Activated naive CD4-positive, alpha-beta T cell treated with anti-CD3 and anti-CD28 coated beads for 36 hours (primary cell): ENCODE measurements at regions not wholly inside any gene's neighbourhood (a gene's known extent, or its start where the extent isn't known, plus 50 kb on each side); places are given as distances from the start of the nearest gene placed in this dataset.

Experiments
- CTCF ChIA-PET: fragments of 350-600 bp; sonication (Branson Sonifier 250); formaldehyde crosslinking; loops from one replicate; lab custom pipeline; 2021; ENCODE audit warnings: antibody characterized with exemption; lab: Charles Lee
- DNase-seq: peaks from one replicate; pipeline ENCODE4 v3.0.0-alpha.2; 2020
- H3K27ac Mint-ChIP-seq: one replicate; pipeline ENCODE4 v1.8.0; 2021; ENCODE audit warnings: mild to moderate bottlenecking, mixed read lengths
- H3K27me3 Mint-ChIP-seq: one replicate; pipeline ENCODE4 v1.8.0; 2021; ENCODE audit warnings: low read depth, mixed read lengths
- H3K36me3 Mint-ChIP-seq: one replicate; pipeline ENCODE4 v1.8.0; 2021; ENCODE audit warnings: low read depth, mixed read lengths
- H3K4me1 Mint-ChIP-seq: one replicate; pipeline ENCODE4 v1.8.0; 2021; ENCODE audit warnings: low read depth, mixed read lengths
- H3K4me3 Mint-ChIP-seq: one replicate; pipeline ENCODE4 v1.8.0; 2021; ENCODE audit warnings: mild to moderate bottlenecking, moderate library complexity, mixed read lengths
- H3K9me3 Mint-ChIP-seq: one replicate; pipeline ENCODE4 v1.8.0; 2021; ENCODE audit warnings: mixed read lengths
- intact Hi-C: fragments of 100-400 bp; cut with micrococcal nuclease; formaldehyde crosslinking; loops from one replicate; pipeline ENCODE4 v1.15.1; 2023

- Mint-ChIP-seq H3K27me3 (no peaks in the 10 kb centered on the region), H3K4me1 (no peaks in the 10 kb centered on the region), H3K36me3 (no peaks in the 10 kb centered on the region), H3K4me3 (no peak overlapping the region), H3K27ac (no peak overlapping the region), H3K9me3 (no peaks in the 10 kb centered on the region)
- intact Hi-C loops = no loop called here
- CTCF ChIA-PET = interaction anchor here (0.6 kb wide), 1 partner anchor 35 kb away, joined by 3 read pairs; no protein-coding TSS in a partner anchor
- no peak for DNase-seq
Measured at GRCh38 chr4:65202165-65202852, 468.0 kb downstream of the EPHA5 start.

DNA sequence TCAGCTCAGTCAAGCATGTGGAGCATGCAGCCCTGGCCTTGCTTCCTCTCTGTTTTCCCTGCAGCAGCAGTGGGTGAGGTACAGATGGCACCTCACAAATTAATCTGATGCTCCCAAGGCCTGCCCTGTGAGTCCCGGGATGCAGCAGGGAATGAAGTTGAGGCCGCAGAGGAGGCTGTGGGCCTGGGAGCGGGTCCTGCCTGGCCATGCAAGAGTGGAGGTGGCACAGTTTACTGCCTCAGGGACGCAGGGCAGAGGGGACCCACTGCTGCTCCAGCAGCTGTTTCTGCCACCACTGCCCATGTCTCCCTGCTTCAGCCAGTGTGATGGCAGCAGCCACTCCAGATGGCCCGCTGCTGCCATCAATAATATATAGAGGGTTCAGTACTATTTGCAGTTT, 474.6 kb downstream of the EPHA5 start:
- no peak overlapping the region for H3K27ac Mint-ChIP-seq

GRCh38 chr4:65195002-65195401, 475.3 kb downstream of the EPHA5 start:
- CTCF ChIA-PET = no interaction called here
- Mint-ChIP-seq H3K9me3 (peaks cover 2% of the 10 kb centered on the region), H3K27ac (no peak overlapping the region), H3K27me3 (no peaks in the 10 kb centered on the region), H3K4me1 (no peaks in the 10 kb centered on the region), H3K36me3 (no peaks in the 10 kb centered on the region), H3K4me3 (no peak overlapping the region)
- intact Hi-C loops = no loop called here
- DNase-seq = no peak

More for the DNA sequence above, 474.6 kb downstream of the EPHA5 start:
- no peaks in the 10 kb centered on the region for H3K36me3 Mint-ChIP-seq
- H3K4me1 Mint-ChIP-seq = no peaks in the 10 kb centered on the region
- peaks cover 2% of the 10 kb centered on the region for H3K9me3 Mint-ChIP-seq
- no peak for DNase-seq
- no peak overlapping the region for H3K4me3 Mint-ChIP-seq
- CTCF ChIA-PET = no interaction called here
- H3K27me3 Mint-ChIP-seq = no peaks in the 10 kb centered on the region
- intact Hi-C loops = no loop called here

- H3K27me3 Mint-ChIP-seq = no peaks in the 10 kb centered on the region
- no peak overlapping the region for H3K4me3 Mint-ChIP-seq
- no peak for DNase-seq
- no peak overlapping the region for H3K27ac Mint-ChIP-seq
- H3K9me3 Mint-ChIP-seq = peaks cover 2% of the 10 kb centered on the region
- H3K4me1 Mint-ChIP-seq = no peaks in the 10 kb centered on the region
- CTCF ChIA-PET = no interaction called here
- H3K36me3 Mint-ChIP-seq = no peaks in the 10 kb centered on the region
- intact Hi-C loops = no loop called here
Measured at GRCh38 chr4:65193985-65194384, 476.3 kb downstream of the EPHA5 start.

DNA sequence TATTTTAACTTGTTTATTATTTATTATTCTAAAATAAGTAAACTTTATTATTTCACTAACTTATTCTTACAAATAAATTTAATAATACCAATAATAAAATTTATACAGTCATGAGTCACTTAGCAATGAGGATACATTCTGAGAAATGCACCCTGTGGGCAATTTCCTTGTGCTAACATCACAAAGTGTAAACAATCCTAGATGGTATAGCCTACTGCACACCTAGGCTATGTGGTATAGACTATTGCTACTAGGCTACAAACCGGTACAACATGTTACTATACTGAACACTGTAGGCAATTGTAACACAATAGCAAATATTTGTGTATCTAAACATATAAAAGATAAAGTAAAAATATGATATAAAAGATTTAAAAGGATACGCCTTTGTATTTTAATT, 479.5 kb downstream of the EPHA5 start:
- no peak for DNase-seq
- no peaks in the 10 kb centered on the region for H3K4me1 Mint-ChIP-seq
- H3K9me3 Mint-ChIP-seq = peaks cover 4% of the 10 kb centered on the region
- H3K4me3 Mint-ChIP-seq = no peak overlapping the region
- H3K36me3 Mint-ChIP-seq = no peaks in the 10 kb centered on the region
- no peaks in the 10 kb centered on the region for H3K27me3 Mint-ChIP-seq
- intact Hi-C loops = no loop called here
- H3K27ac Mint-ChIP-seq = no peak overlapping the region
- CTCF ChIA-PET = no interaction called here

DNA sequence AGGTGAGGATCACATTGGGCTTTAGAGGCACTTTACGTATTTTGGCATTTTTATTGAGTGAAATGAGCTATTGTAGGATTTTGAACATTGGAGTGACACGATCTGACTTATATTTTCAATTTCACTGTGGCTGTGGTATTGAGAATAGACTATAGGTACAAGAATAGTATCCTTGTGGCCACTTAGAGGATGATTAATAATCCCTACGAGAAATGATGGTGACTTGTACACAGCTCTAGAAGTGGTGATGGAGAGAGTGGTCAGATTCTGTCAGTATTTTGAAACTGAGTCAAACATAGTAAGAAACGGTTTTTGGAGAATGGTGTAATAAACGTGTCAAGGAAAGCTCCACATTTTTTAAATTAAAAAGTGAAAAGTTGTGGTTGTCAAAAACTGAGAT, 494.7 kb downstream of the EPHA5 start:
- no peak overlapping the region for H3K27ac Mint-ChIP-seq
- CTCF ChIA-PET = interaction anchor here (0.6 kb wide), 1 partner anchor 382 kb away, joined by 5 read pairs; no protein-coding TSS in a partner anchor
- no peaks in the 10 kb centered on the region for H3K4me1 Mint-ChIP-seq
- no peak for DNase-seq
- no peaks in the 10 kb centered on the region for H3K36me3 Mint-ChIP-seq
- H3K9me3 Mint-ChIP-seq = peaks cover 2% of the 10 kb centered on the region
- intact Hi-C loops = no loop called here
- no peaks in the 10 kb centered on the region for H3K27me3 Mint-ChIP-seq
- H3K4me3 Mint-ChIP-seq = no peak overlapping the region

GRCh38 chr4:65170768-65171514, 499.3 kb downstream of the EPHA5 start:
- H3K4me1 Mint-ChIP-seq = no peaks in the 10 kb centered on the region
- no peaks in the 10 kb centered on the region for H3K36me3 Mint-ChIP-seq
- no peak overlapping the region for H3K27ac Mint-ChIP-seq
- intact Hi-C loops = no loop called here
- no peak for DNase-seq
- no peak overlapping the region for H3K4me3 Mint-ChIP-seq
- no peaks in the 10 kb centered on the region for H3K27me3 Mint-ChIP-seq
- CTCF ChIA-PET = no interaction called here
- peaks cover under 1% of the 10 kb centered on the region for H3K9me3 Mint-ChIP-seq

GRCh38 chr4:65167719-65168118, 502.6 kb downstream of the EPHA5 start:
- Mint-ChIP-seq H3K9me3 (no peaks in the 10 kb centered on the region), H3K4me1 (no peaks in the 10 kb centered on the region), H3K27ac (no peak overlapping the region), H3K27me3 (no peaks in the 10 kb centered on the region), H3K4me3 (no peak overlapping the region), H3K36me3 (no peaks in the 10 kb centered on the region)
- intact Hi-C loops = no loop called here
- CTCF ChIA-PET = no interaction called here
- no peak for DNase-seq

DNA sequence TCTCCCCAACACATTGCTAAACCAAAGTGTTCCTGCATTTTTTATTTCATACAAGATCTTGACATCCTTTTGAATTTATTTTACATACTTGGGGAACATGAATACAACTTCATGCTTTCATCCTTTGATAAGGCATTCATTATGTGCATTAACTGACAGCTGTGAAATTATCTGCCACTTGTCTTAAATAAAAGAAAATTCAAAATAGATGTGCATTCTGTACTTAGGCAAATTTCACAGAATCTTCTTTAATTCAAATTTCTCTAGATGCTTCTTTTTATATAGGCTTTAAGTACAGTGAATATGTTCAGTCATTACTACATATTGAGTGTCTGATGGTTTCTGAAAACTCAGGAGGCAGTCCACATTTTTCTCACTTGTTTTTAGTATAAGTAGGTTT, 518.1 kb downstream of the EPHA5 start:
- Mint-ChIP-seq H3K36me3 (no peaks in the 10 kb centered on the region), H3K9me3 (peaks cover 4% of the 10 kb centered on the region), H3K27ac (no peak overlapping the region), H3K27me3 (no peaks in the 10 kb centered on the region), H3K4me3 (no peak overlapping the region), H3K4me1 (no peaks in the 10 kb centered on the region)
- CTCF ChIA-PET = no interaction called here
- intact Hi-C loops = no loop called here
- DNase-seq = no peak

DNA sequence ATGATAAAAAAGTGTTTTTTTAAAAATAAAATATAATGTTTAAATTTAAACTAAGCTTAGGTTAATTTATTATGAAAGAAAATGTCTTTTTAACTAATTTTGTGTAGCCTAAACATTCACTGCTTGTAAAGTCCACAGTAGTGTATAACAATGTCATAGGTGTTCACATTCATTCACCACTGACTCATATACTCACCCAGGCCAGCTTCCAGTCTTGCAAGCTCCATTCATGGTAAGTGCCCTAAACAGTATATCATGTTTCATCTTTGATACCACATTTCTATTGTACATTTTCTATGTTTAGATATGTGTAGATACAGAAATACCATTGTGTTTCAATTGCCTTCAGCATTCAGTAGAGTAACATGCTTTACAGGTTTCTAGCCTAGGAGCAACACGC, 530.3 kb downstream of the EPHA5 start:
- H3K27ac Mint-ChIP-seq = no peak overlapping the region
- H3K27me3 Mint-ChIP-seq = no peaks in the 10 kb centered on the region
- H3K4me3 Mint-ChIP-seq = no peak overlapping the region
- peaks cover 21% of the 10 kb centered on the region for H3K9me3 Mint-ChIP-seq
- CTCF ChIA-PET = interaction anchor here (0.7 kb wide), 1 partner anchor 69 kb away, joined by 3 read pairs; no protein-coding TSS in a partner anchor
- H3K4me1 Mint-ChIP-seq = no peaks in the 10 kb centered on the region
- intact Hi-C loops = no loop called here
- DNase-seq = no peak
- peaks cover 3% of the 10 kb centered on the region for H3K36me3 Mint-ChIP-seq

- intact Hi-C loops = no loop called here
- Mint-ChIP-seq H3K36me3 (no peaks in the 10 kb centered on the region), H3K4me3 (no peak overlapping the region), H3K4me1 (no peaks in the 10 kb centered on the region), H3K9me3 (peaks cover 3% of the 10 kb centered on the region), H3K27me3 (no peaks in the 10 kb centered on the region), H3K27ac (no peak overlapping the region)
- CTCF ChIA-PET = no interaction called here
- no peak for DNase-seq
Measured at GRCh38 chr4:65126200-65126599, 544.1 kb downstream of the EPHA5 start.

GRCh38 chr4:65120287-65120686, 550.0 kb downstream of the EPHA5 start:
- Mint-ChIP-seq H3K9me3 (peaks cover 7% of the 10 kb centered on the region), H3K4me1 (no peaks in the 10 kb centered on the region), H3K4me3 (no peak overlapping the region), H3K27ac (no peak overlapping the region), H3K36me3 (no peaks in the 10 kb centered on the region), H3K27me3 (no peaks in the 10 kb centered on the region)
- intact Hi-C loops = no loop called here
- CTCF ChIA-PET = no interaction called here
- DNase-seq = no peak

DNA sequence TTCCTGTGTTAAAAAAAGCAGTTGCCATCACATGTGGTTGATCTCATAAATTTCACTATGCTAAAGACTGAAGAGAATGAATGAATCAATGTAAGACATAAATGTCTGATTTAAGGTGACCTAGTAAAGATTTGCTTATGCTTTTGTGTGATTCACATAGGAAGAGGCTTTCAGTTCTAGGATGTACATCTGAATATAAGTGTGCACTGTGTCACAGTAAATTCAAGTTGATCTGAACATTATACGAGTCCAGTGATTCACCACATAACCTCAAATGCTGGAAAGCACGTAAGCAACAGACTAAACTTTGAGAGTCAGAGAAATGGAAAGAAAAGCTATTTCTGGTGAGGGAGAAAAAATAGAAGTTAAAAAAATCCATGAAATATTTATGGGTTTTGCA, 567.9 kb downstream of the EPHA5 start:
- Mint-ChIP-seq H3K4me3 (no peak overlapping the region), H3K27ac (no peak overlapping the region), H3K9me3 (peaks cover 2% of the 10 kb centered on the region), H3K4me1 (no peaks in the 10 kb centered on the region), H3K36me3 (no peaks in the 10 kb centered on the region), H3K27me3 (no peaks in the 10 kb centered on the region)
- CTCF ChIA-PET = no interaction called here
- DNase-seq = no peak
- intact Hi-C loops = no loop called here
